Endothelial cell (in vitro differentiated cells): ENCODE measurements at regions not wholly inside any gene's neighbourhood (a gene's known extent, or its start where the extent isn't known, plus 50 kb on each side); places are given as distances from the start of the nearest gene placed in this dataset.

Experiments
- DNase-seq: peaks from one replicate; pipeline ENCODE4 v3.0.0; 2021; ENCODE audit warnings: low spot score
- H3K27ac Mint-ChIP-seq: one replicate; pipeline ENCODE4 v1.8.0; 2021; ENCODE audit warnings: mixed read lengths, inconsistent platforms; ENCODE audit not compliant: unreplicated experiment
- H3K27me3 Mint-ChIP-seq: one replicate; pipeline ENCODE4 v1.8.0; 2021; ENCODE audit warnings: mild to moderate bottlenecking, moderate library complexity, mixed read lengths, inconsistent platforms; ENCODE audit not compliant: unreplicated experiment
- H3K36me3 Mint-ChIP-seq: one replicate; pipeline ENCODE4 v1.8.0; 2021; ENCODE audit warnings: mild to moderate bottlenecking, low read depth, mixed read lengths, inconsistent platforms; ENCODE audit not compliant: unreplicated experiment
- H3K4me1 Mint-ChIP-seq: one replicate; pipeline ENCODE4 v1.8.0; 2021; ENCODE audit warnings: mild to moderate bottlenecking, mixed read lengths, inconsistent platforms; ENCODE audit not compliant: unreplicated experiment
- H3K4me3 Mint-ChIP-seq: one replicate; pipeline ENCODE4 v1.8.0; 2021; ENCODE audit warnings: mild to moderate bottlenecking, mixed read lengths, inconsistent platforms; ENCODE audit not compliant: unreplicated experiment
- H3K9me3 Mint-ChIP-seq: one replicate; pipeline ENCODE4 v1.8.0; 2021; ENCODE audit warnings: mixed read lengths, inconsistent platforms; ENCODE audit not compliant: unreplicated experiment
- CTCF ChIP-seq: fragments of 200-600 bp; sonication (generic); IDR thresholded peaks from one replicate; pipeline ENCODE4 v1.5.0; 2021; ENCODE audit warnings: antibody characterized with exemption; ENCODE audit not compliant: unreplicated experiment

DNA sequence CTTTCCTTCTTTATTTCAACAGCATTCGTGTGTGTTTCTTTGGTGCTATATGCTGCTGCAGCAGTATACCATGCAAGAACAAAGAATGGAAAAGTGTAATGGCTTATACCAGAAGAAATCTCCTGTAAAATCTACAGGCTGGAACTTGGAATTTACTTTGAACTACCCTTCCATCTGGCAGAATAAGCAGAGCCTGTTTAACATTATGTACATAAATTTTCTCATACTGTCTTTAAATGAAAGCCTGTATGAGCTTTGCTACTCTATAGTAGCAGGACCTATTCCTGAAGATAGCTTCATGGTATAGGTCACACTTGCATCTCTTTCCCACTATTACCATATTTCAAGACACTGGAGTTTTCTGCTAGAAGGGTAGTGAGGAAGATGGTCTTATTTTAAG, 522.1 kb upstream of the GHITM start:
- DNase-seq, result no peak
- no peak overlapping the region for H3K4me3 Mint-ChIP-seq
- no peaks in the 10 kb centered on the region for H3K4me1 Mint-ChIP-seq
- TF ChIP-seq CTCF, result no peak
- peaks cover 2% of the 10 kb centered on the region for H3K27me3 Mint-ChIP-seq
- no peaks in the 10 kb centered on the region for H3K36me3 Mint-ChIP-seq
- H3K27ac Mint-ChIP-seq, result no peak overlapping the region
- H3K9me3 Mint-ChIP-seq, result no peaks in the 10 kb centered on the region

- H3K9me3 Mint-ChIP-seq, result no peaks in the 10 kb centered on the region
- no peaks in the 10 kb centered on the region for H3K36me3 Mint-ChIP-seq
- no peak overlapping the region for H3K4me3 Mint-ChIP-seq
- no peak for DNase-seq
- H3K27me3 Mint-ChIP-seq, result peaks cover 2% of the 10 kb centered on the region
- no peak overlapping the region for H3K27ac Mint-ChIP-seq
- no peaks in the 10 kb centered on the region for H3K4me1 Mint-ChIP-seq
- TF ChIP-seq CTCF, result no peak
These were observed 521.4 kb upstream of the GHITM start for GRCh38 chr10:83617692-83618545.

- H3K4me1 Mint-ChIP-seq, result peaks cover 2% of the 10 kb centered on the region
- TF ChIP-seq CTCF, result no peak
- no peaks in the 10 kb centered on the region for H3K9me3 Mint-ChIP-seq
- no peaks in the 10 kb centered on the region for H3K36me3 Mint-ChIP-seq
- no peak overlapping the region for H3K4me3 Mint-ChIP-seq
- no peaks in the 10 kb centered on the region for H3K27me3 Mint-ChIP-seq
- H3K27ac Mint-ChIP-seq, result no peak overlapping the region
- DNase-seq, result no peak
These were observed 513.4 kb upstream of the GHITM start for GRCh38 chr10:83625831-83626360.

- H3K27ac Mint-ChIP-seq, result no peak overlapping the region
- H3K36me3 Mint-ChIP-seq, result no peaks in the 10 kb centered on the region
- DNase-seq, result no peak
- H3K27me3 Mint-ChIP-seq, result no peaks in the 10 kb centered on the region
- TF ChIP-seq CTCF, result no peak
- no peaks in the 10 kb centered on the region for H3K9me3 Mint-ChIP-seq
- H3K4me3 Mint-ChIP-seq, result no peak overlapping the region
- H3K4me1 Mint-ChIP-seq, result peaks cover 2% of the 10 kb centered on the region
These were observed 506.6 kb upstream of the GHITM start for GRCh38 chr10:83632701-83633100.

- peaks cover 2% of the 10 kb centered on the region for H3K4me1 Mint-ChIP-seq
- no peak for DNase-seq
- no peaks in the 10 kb centered on the region for H3K27me3 Mint-ChIP-seq
- no peak overlapping the region for H3K4me3 Mint-ChIP-seq
- no peak for TF ChIP-seq CTCF
- H3K27ac Mint-ChIP-seq, result no peak overlapping the region
- H3K36me3 Mint-ChIP-seq, result no peaks in the 10 kb centered on the region
- H3K9me3 Mint-ChIP-seq, result no peaks in the 10 kb centered on the region
These were observed 505.8 kb upstream of the GHITM start for GRCh38 chr10:83633547-83633946.
